Mesendoderm (in vitro differentiated cells): ENCODE measurements at regions not wholly inside any gene's neighbourhood (a gene's known extent, or its start where the extent isn't known, plus 50 kb on each side); places are given as distances from the start of the nearest gene placed in this dataset.
"Not testable (repeated sequence)": the region's sequence is repeated elsewhere in the genome, so short reads cannot be mapped to it uniquely, and the experiment has no call there.

Experiments
- DNase-seq: peaks from one replicate; pipeline ENCODE4 v3.0.0; 2013
- H2AK5ac ChIP-seq: 2 replicates; pipeline ENCODE4 v1.6.1; 2013; ENCODE audit warnings: low read length, inconsistent platforms
- H2BK120ac ChIP-seq: 2 replicates; pipeline ENCODE4 v1.6.1; 2013; ENCODE audit warnings: low read depth, mild to moderate bottlenecking, low read length, moderate library complexity, mixed read lengths
- H2BK15ac ChIP-seq: replicated peaks from 2 replicates; pipeline ENCODE4 v1.6.1; 2013; ENCODE audit warnings: low read depth, mild to moderate bottlenecking, moderate library complexity
- H2BK5ac ChIP-seq: 2 replicates; pipeline ENCODE4 v1.6.1; 2013; ENCODE audit warnings: low read length, inconsistent platforms
- H3K18ac ChIP-seq: 2 replicates; pipeline ENCODE4 v1.6.1; 2013; ENCODE audit warnings: mild to moderate bottlenecking, low read length, mixed read lengths
- H3K23ac ChIP-seq: one replicate; pipeline ENCODE4 v1.6.1; 2013; ENCODE audit warnings: low read length
- H3K27ac ChIP-seq: 2 replicates; pipeline ENCODE4 v1.5.1; 2013; ENCODE audit warnings: low read depth, mild to moderate bottlenecking, inconsistent platforms, low read length, moderate library complexity
- H3K27me3 ChIP-seq: 2 replicates; pipeline ENCODE4 v1.6.1; 2013; ENCODE audit warnings: low read length, control low read depth, mild to moderate bottlenecking, inconsistent platforms; ENCODE audit not compliant: insufficient read depth, poor library complexity
- H3K36me3 ChIP-seq: 2 replicates; pipeline ENCODE4 v1.6.1; 2013; ENCODE audit warnings: low read length, inconsistent platforms; ENCODE audit not compliant: control insufficient read depth, insufficient read depth
- H3K4ac ChIP-seq: one replicate; pipeline ENCODE4 v1.6.1; 2013; ENCODE audit warnings: low read depth, mild to moderate bottlenecking, low read length, moderate library complexity
- H3K4me1 ChIP-seq: 2 replicates; pipeline ENCODE4 v1.6.1; 2013; ENCODE audit warnings: low read depth, low read length, inconsistent platforms; ENCODE audit not compliant: control insufficient read depth
- H3K4me2 ChIP-seq: 2 replicates; pipeline ENCODE4 v1.6.1; 2013; ENCODE audit warnings: low read length
- H3K4me3 ChIP-seq: 2 replicates; pipeline ENCODE4 v1.5.1; 2013; ENCODE audit warnings: mild to moderate bottlenecking, low read length
- H3K56ac ChIP-seq: one replicate; pipeline ENCODE4 v1.6.1; 2013; ENCODE audit warnings: low read length
- H3K79me1 ChIP-seq: 2 replicates; pipeline ENCODE4 v1.6.1; 2013; ENCODE audit warnings: low read length, inconsistent platforms
- H3K79me2 ChIP-seq: 2 replicates; pipeline ENCODE4 v1.6.1; 2013; ENCODE audit warnings: mild to moderate bottlenecking, low read length; ENCODE audit not compliant: control insufficient read depth, insufficient read depth
- H3K9ac ChIP-seq: 2 replicates; pipeline ENCODE4 v1.6.1; 2013; ENCODE audit warnings: low read length, inconsistent platforms
- H4K5ac ChIP-seq: one replicate; pipeline ENCODE4 v1.6.1; 2013; ENCODE audit warnings: low read length
- H4K8ac ChIP-seq: one replicate; pipeline ENCODE4 v1.6.1; 2013; ENCODE audit warnings: low read depth, mild to moderate bottlenecking, control low read depth, low read length, moderate library complexity
- whole genome bisulfite sequencing: extraction: QIAGEN DNeasy Blood & Tissue Kit; methylation state at CpG from one replicate; pipeline ENCODE4 v1.1.7; 2013; ENCODE audit warnings: low lambda C conversion rate, missing lambda C conversion rate; ENCODE audit not compliant: insufficient coverage; ENCODE audit errors: extremely low coverage; 5-methylcytosine and 5-hydroxymethylcytosine counted together

DNA sequence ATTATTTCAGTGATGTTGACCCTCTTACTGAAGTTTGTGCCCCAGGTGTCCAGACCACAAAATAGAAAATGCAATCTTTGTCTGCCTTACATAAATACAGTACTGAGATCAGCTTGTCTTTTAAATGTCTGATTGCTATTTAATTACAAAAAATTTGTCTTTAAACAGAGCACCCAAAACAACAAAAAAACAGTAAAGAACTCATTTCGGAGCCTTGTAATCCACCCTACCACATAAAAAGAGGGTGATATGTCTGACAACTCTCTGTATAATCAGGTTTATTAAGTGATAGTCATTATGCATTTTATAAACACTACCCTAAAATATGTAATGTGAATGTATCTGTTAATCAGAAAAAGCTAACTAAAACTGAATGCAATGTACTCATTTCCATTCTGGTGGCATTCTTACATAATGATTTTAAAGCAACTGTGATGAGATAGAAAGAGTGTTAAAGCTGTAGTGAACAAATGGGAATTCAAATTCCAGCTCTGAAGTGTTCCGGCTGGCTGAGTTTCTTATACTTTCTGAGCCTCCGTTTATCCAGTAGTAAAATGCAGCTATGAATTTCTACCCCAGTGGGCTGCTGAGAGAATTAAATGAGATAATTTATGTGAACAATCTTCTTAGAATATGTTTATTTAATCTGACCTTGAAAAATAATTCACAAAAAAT lies 486.6 kb downstream of the USP25 start:
- Histone ChIP-seq H2AK5ac (no peak overlapping the region), H3K36me3 (no peaks in the 10 kb centered on the region), H3K56ac (no peak overlapping the region), H3K27ac (no peak overlapping the region), H3K18ac (no peak overlapping the region), H2BK15ac (no peak overlapping the region), H3K79me1 (no peaks in the 10 kb centered on the region), H3K9ac (no peak overlapping the region), H2BK5ac (no peak overlapping the region), H3K4ac (no peak overlapping the region), H3K4me2 (no peak overlapping the region), H4K5ac (no peak overlapping the region), H3K27me3 (no peaks in the 10 kb centered on the region), H3K79me2 (no peaks in the 10 kb centered on the region), H4K8ac (no peak overlapping the region), H3K4me3 (no peak overlapping the region), H3K23ac (no peak overlapping the region), H2BK120ac (no peak overlapping the region), H3K4me1 (no peaks in the 10 kb centered on the region)
- no CpG with 5 or more reads among the region's 3 CpGs for WGBS
- DNase-seq, result no peak

DNA sequence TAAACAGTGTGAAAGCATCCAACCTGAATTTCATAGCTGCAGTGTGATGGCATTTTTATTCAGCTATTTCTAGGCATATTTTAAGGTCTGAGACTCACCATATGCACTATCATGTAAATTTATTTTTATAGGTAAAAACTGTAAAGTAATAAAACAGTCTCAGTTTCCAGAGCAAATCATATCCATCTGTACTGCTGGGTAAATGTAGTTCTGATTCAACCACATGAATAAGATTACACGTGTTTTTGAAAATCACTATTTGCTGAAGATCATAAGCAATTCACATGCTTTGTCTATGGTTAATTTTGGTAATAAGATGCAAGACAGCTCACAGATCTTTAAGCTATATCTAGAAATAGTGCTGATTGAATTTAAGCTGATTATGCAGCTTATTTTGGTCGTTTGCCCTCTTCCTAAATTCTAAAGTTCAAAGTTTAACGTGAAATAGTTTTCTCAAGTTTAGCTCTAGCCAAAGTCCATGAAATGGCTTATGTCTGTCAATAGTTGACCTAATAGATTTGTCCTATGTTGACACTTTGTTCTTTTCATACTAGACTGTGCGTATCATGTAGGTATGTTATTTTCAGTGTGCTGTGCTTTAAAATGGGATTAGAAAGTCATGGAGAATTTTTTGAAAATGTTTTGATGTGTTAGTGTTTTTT lies 489.0 kb downstream of the USP25 start:
- Histone ChIP-seq H3K18ac (no peak overlapping the region), H2BK15ac (no peak overlapping the region), H3K23ac (no peak overlapping the region), H2AK5ac (no peak overlapping the region), H3K4ac (no peak overlapping the region), H4K8ac (no peak overlapping the region), H3K27ac (no peak overlapping the region), H3K79me1 (no peaks in the 10 kb centered on the region), H3K9ac (no peak overlapping the region), H3K4me1 (no peaks in the 10 kb centered on the region), H3K36me3 (no peaks in the 10 kb centered on the region), H3K4me2 (no peak overlapping the region), H3K4me3 (no peak overlapping the region), H2BK120ac (no peak overlapping the region), H3K79me2 (no peaks in the 10 kb centered on the region), H3K56ac (no peak overlapping the region), H2BK5ac (no peak overlapping the region), H3K27me3 (no peaks in the 10 kb centered on the region), H4K5ac (no peak overlapping the region)
- no CpG with 5 or more reads among the region's 4 CpGs for WGBS
- no peak for DNase-seq

DNA sequence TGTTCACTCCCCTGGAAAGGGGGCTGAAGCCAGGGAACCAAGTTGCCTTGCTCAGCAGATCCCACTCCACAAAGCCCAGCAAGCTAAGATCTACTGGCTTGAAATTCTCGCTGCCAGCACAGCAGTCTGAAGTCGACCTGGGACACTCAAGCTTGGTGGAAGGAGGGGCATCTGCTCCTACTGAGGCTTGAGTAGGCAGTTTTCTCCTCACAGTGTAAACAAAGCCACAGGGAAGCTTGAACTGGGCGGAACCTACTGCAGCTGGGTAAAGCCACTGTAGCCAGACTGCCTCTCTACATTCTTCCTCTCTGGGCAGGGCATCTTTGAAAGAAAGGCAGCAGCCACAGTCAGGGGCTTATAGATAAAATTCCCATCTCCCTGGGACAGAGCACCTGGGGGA lies 495.0 kb downstream of the USP25 start:
- not testable (repeated sequence) for H2AK5ac ChIP-seq, H3K4me2 ChIP-seq, H3K18ac ChIP-seq, H4K8ac ChIP-seq, H3K27ac ChIP-seq, H3K4me1 ChIP-seq, H3K56ac ChIP-seq, H3K9ac ChIP-seq, H3K4me3 ChIP-seq, H3K79me2 ChIP-seq, H3K23ac ChIP-seq, H3K79me1 ChIP-seq, H3K36me3 ChIP-seq, H4K5ac ChIP-seq, H2BK15ac ChIP-seq, H2BK5ac ChIP-seq, H3K4ac ChIP-seq, H3K27me3 ChIP-seq, H2BK120ac ChIP-seq
- no CpG with 5 or more reads among the region's 3 CpGs for WGBS
- DNase-seq, result peak; percentile 53

DNA sequence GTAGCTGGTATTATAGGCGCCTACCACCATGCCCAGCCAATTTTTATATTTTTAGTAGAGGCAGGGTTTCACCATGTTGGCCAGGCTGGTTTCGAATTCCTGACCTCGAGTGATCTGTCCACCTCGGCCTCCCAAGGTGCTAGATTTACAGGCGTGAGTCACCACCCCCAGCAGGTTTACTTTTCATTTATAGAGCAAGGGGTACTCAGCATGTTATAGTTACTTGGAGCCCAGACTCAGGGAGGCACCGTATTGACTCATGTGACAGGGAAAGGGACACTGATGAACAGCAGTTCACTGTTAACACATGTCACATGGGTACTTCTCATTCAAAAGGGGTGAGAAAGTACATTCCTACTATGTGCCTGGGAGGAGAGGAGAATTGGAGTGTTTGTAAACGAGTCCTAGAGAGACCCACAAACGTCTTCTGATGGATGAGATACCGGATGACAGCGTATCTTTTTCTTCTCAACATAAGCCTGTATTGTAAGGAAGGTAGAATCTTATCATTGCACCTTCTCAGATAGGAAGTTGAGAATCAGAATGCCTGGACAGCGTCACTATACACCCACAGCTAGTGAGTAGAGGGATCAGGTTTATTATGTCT lies 510.0 kb downstream of the USP25 start:
- H3K36me3 ChIP-seq, result no peaks in the 10 kb centered on the region
- H3K79me2 ChIP-seq, result no peaks in the 10 kb centered on the region
- no peak overlapping the region for H3K27ac ChIP-seq
- H2AK5ac ChIP-seq, result no peak overlapping the region
- no peak overlapping the region for H4K5ac ChIP-seq
- H3K4me3 ChIP-seq, result no peak overlapping the region
- no peak overlapping the region for H3K23ac ChIP-seq
- peak overlapping the region; percentile 12 for H3K56ac ChIP-seq
- H3K9ac ChIP-seq, result no peak overlapping the region
- no peaks in the 10 kb centered on the region for H3K79me1 ChIP-seq
- peak; percentile 73 for DNase-seq
- peak overlapping the region; percentile 25 for H3K18ac ChIP-seq
- H3K4ac ChIP-seq, result no peak overlapping the region
- no peak overlapping the region for H2BK120ac ChIP-seq
- H4K8ac ChIP-seq, result no peak overlapping the region
- H2BK15ac ChIP-seq, result no peak overlapping the region
- H2BK5ac ChIP-seq, result peak overlapping the region; percentile 73
- H3K27me3 ChIP-seq, result no peaks in the 10 kb centered on the region
- no peak overlapping the region for H3K4me2 ChIP-seq
- no CpG with 5 or more reads among the region's 11 CpGs for WGBS
- peaks cover 2% of the 10 kb centered on the region for H3K4me1 ChIP-seq

DNA sequence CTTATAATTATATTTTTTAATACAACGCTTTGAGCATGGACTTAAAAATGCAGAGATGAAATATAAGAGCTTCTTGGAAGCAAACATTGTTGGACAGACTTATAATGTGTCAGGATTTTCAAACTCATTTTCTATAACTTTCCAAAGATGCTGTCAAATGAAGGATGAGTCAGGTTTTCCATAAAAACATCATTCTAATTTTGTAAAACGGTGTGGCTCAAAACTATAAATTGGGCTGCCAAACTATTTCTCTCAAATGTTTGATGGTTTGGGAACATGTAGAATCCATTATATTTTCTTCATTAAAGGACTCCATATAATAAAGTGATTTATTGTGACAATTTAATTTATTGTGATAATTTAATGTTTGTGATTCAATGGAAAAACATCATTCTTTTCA lies 511.2 kb downstream of the USP25 start:
- Histone ChIP-seq H3K36me3 (no peaks in the 10 kb centered on the region), H3K4me3 (no peak overlapping the region), H4K8ac (no peak overlapping the region), H3K27me3 (no peaks in the 10 kb centered on the region), H2BK5ac (no peak overlapping the region), H3K27ac (no peak overlapping the region), H2AK5ac (no peak overlapping the region), H3K79me1 (no peaks in the 10 kb centered on the region), H3K4me1 (peaks cover 2% of the 10 kb centered on the region), H3K4me2 (no peak overlapping the region), H4K5ac (no peak overlapping the region), H3K18ac (no peak overlapping the region), H3K79me2 (no peaks in the 10 kb centered on the region), H3K56ac (no peak overlapping the region), H3K23ac (no peak overlapping the region), H3K9ac (no peak overlapping the region), H3K4ac (no peak overlapping the region), H2BK15ac (no peak overlapping the region), H2BK120ac (no peak overlapping the region)
- WGBS, result no CpG with 5 or more reads among the region's 2 CpGs
- DNase-seq, result no peak
